CD4-positive, alpha-beta T cell treated with Interleukin-12 subunit alpha and Interleukin-12 subunit beta, for 1 hour (primary cell): ENCODE measurements at regions not wholly inside any gene's neighbourhood (a gene's known extent, or its start where the extent isn't known, plus 50 kb on each side); places are given as distances from the start of the nearest gene placed in this dataset.
"Not testable (repeated sequence)": the region's sequence is repeated elsewhere in the genome, so short reads cannot be mapped to it uniquely, and the experiment has no call there.

Experiments
- DNase-seq: peaks from one replicate; pipeline ENCODE4 v3.0.0-alpha.2; 2020

DNA sequence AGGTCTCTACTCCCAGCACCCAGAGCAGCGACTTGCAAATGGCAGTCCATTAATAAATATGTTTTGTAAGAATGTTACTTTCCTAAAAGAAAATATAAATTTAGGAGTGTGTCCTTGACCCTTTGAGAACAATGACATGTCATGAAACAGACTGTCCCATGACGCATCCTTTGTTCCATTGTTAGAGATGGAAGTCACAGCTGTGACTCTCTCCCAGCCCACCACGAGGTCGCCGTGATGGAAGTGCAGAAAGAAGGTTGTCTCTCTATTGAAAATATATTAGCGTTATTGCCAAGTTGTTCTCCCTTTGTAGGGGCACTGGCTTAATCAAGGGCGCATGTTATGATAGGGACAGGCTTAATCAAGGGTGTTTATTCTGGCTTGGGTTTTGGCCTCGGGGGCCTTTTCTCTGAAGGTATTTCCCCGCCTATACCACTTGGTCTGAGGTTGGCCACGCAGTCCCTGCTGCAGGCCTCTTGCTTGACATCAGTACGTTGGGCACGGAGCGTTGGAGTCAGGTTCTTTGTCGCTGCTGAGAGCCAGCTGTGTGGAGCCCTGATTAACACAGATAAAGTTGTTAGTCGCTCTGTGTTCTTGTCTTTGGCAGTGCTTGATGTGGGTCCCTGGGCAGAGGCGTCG, 126.7 kb upstream of the ZNF536 start:
- no peak for DNase-seq

DNA sequence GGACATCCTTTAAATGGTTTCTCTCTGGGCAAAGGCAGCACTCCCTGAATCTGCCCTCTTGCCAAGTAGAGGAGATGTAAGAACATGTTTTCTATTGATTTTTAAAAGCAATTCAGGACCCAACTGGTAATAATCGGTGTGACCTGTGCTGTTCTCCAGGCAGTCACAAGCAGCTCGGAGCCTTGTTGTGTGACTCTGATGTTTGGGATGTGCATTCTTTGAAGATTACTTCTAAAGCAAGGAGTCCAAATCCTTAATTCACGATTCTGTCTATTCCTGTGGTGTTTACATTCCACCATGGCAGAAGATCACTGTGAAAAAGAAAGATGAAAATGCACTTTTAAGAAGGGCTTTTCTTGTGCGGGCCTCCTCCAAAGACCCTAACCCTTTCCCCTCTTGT, 122.3 kb upstream of the ZNF536 start:
- DNase-seq: no peak

GRCh38 chr19:30252214-30252613, 120.0 kb upstream of the ZNF536 start:
- no peak for DNase-seq

- DNase-seq: no peak
Observed at GRCh38 chr19:30253581-30253996, 118.6 kb upstream of the ZNF536 start.

- no peak for DNase-seq
Observed at GRCh38 chr19:30254158-30254557, 118.0 kb upstream of the ZNF536 start.

DNA sequence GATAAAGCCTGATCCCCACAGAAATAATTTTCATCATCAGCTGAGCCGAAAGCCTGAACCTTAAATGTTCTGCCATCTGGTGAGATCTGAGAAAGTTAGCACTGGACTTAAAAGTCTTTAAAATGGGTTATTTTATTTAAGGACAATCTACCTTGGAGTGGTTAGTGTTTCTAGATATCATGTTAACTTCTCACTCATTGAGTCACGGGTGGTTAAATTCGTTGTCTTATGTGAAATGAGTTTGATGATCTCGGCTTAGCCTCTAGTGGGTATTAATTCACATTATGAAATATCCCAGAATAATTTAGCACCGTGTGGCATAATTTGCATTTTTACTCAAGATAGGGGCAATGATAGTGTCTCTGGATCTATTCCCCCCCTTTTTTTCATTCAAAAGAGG, 117.4 kb upstream of the ZNF536 start:
- DNase-seq: no peak

DNA sequence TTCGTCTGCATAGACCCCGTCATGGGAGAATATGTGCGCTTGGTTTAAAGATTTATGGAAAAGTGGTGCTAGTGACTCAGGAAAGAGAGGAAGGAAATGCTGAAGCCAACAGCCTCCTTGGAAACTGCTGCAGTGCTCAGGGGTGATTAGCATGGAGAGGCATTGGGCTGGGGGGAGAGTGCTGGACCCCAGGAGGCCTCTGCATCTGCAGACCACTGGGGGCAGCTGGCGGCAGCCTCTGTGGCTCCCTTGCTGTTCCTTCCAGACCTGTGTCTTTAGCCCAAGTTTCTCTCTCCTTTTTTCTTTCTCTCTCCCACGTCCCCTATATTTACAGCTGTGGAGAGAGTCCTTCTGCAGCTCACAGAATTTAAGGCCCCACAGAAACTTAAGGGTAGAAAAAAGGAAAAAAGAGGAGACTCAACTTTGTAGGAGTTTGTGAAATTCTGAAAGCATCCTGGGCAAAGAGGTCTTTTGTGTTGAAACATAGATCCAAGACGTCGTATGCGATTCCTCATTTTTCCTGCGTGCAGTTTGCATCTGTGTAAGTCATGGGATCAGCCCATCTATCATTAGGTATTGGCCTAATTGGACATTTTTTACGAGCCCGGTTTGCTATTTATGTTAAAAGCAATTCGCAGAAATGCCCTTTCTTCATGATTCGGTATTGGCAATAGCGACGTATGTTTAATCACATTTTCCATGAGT, 116.2 kb upstream of the ZNF536 start:
- DNase-seq: no peak

- no peak for DNase-seq
Observed at GRCh38 chr19:30256496-30256850, 115.7 kb upstream of the ZNF536 start.

GRCh38 chr19:30263830-30264381, 108.3 kb upstream of the ZNF536 start:
- no peak for DNase-seq

- DNase-seq: not testable (repeated sequence)
Observed at GRCh38 chr19:30265918-30266317, 106.3 kb upstream of the ZNF536 start.

- no peak for DNase-seq
Observed at GRCh38 chr19:30266687-30267086, 105.5 kb upstream of the ZNF536 start.

DNA sequence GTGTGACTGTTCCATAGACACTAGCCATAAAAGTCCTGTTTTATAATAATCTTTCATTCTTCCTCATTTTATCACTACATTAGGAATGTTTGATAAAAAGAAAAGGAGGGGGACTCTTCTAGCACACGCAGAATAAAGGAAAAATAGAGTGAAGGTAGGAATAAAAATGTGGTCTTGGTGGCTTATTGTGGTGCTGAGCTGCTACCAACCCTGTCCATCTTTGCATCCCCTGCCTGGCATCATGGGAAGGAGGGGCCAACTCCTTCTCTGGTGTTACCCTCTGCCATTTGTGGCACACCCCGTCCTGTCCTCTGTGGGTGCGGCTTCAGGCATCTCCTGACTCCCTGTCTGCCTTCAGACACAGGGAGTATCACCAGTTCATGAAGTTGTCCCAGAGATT, 104.9 kb upstream of the ZNF536 start:
- DNase-seq: no peak

- DNase-seq: no peak
Observed at GRCh38 chr19:30268601-30269000, 103.6 kb upstream of the ZNF536 start.

- no peak for DNase-seq
Observed at GRCh38 chr19:30269638-30270037, 102.5 kb upstream of the ZNF536 start.

DNA sequence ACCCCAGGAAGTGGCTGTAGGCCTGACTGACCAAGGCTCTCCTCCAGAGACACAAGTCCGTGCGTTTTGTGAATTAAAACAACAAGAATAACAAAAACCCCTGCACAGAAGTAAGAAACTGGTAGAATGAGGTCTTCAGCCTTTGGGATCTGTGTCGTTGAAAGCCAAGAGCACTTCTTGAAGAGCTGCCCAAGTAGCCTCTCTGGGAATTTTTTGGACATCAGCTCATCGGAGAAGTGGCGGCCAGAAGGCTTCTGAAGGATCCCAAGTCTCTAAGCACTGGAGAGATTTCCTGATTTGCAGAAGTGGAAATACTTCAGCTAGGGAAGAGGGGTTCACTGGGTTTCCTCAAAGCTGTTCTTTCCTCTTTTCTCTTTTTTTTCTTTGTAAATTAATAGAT, 100.4 kb upstream of the ZNF536 start:
- DNase-seq: no peak

DNA sequence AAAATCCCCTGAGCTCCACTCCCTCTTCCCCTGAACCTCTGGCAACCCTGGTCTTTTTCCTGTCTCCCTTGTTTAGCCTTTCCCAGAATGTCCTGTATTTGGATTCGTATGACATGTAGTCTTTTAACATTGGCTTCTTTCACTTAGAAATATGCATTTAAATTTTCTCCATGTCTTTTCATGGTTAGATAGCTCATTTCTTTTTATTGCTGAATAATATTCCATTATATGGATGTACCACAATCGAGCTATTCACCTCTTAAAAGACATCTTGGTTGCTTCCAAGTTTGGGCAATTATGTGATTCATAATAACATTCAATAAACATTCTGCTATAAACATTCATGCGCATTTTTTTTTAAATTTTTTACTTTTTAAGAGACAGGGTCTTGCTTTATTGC, 99.6 kb upstream of the ZNF536 start:
- no peak for DNase-seq

- DNase-seq: no peak
Observed at GRCh38 chr19:30273184-30273583, 99.0 kb upstream of the ZNF536 start.

DNA sequence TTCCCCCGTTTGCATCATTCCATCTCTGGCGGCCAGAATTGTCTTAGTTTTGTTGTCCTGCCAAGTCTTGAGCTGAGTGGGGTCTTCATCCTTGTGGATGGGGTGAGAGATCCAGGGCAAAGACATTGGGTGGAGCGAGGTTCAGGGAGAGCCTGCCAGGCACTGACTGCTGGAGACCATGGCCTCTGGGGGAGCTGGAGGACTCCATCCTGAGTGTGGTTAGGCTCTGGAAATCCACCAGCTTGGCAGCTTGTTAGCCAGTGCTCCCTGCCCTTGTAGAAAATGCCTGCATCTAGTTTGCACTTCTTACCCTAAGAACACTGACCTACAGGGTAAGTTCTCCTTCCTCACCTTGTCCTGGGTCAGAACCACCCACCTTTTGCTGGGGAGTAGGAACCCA, 97.2 kb upstream of the ZNF536 start:
- no peak for DNase-seq

DNA sequence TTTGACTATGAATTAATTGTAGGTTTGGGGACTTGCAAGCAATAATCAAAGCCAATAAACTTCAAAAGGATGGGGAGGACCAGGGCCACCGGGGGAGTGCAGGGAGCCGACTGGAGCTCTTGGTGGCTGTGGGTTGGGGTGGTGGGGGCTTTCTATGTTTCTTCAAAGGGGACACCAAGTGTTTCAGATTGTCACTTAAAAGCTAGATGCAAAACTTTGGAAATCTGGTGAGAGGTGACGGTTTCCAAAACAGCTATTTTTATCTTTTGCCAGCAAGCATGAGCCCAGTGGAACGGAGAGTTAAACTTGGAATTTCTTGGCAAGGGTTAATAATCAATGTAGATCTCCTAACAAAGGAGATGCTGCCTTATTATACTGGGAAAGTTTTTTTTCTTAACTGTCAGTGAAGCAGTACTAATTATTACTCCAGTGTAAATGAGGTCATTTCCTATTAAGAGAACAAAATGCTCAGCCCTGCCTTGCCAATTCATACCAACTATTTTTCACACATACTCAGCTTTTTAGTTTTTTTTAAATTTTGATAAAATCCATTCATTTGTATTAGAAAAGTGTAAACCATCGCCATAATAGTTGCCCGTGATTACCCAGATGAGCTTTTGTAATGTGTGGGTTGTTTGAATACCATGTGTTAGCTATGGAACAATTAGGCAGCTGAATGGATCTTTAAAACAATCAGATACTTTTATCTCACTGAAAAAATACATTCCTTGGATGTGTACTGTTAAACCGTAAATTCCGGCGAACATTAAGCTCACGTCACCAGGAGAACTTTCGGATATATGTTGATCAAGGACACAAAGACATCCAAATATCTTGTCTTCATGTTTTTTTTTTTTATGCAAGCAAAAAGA, 95.9 kb upstream of the ZNF536 start:
- no peak for DNase-seq

- no peak for DNase-seq
Observed at GRCh38 chr19:30276883-30277280, 95.3 kb upstream of the ZNF536 start.

DNA sequence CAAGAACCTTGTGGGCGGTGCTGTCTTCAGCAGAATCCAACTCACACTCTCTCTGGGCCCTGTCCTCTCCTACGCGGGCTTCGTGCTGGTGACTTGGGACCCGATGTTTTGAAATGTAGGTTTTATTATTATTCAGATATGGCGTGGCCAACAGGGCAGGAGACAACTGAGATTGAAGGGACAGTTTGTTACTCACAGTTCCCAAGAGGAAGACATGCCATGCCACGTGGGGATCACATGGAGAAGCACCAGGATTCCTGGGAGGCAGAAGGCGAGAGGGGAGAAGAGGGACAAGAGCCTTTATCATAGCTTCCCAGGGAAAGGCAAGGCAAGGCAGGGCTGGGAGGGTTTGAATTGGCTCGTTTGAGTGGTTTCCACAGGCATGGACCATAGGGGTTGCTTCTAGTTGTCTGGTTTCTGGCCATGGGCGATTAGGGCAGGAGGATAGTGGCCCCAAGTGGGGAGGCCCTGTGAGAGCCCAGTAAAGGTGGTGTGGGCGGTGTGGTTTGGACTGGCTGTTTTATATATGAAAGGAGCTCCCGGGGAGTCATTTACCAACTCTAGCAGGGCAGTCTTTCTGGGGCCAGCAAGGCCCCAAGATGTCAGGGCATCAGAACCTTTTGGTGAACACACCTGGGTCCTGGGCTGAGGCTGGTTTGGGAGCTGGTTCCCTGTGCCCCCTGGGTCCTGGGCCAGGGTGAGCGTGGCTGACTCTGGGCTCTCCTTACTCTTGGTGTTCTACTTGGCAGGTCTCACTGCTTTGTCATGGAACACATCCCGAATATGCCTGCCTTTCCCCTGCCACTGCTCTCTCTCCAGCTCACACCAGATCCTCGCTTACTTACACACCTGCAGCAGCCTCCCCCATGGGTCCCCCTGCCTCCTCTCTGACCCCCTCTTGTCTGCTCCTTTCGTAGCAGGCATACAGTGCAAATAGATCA, 94.0 kb upstream of the ZNF536 start:
- no peak for DNase-seq

GRCh38 chr19:30278882-30279254, 93.3 kb upstream of the ZNF536 start:
- no peak for DNase-seq

DNA sequence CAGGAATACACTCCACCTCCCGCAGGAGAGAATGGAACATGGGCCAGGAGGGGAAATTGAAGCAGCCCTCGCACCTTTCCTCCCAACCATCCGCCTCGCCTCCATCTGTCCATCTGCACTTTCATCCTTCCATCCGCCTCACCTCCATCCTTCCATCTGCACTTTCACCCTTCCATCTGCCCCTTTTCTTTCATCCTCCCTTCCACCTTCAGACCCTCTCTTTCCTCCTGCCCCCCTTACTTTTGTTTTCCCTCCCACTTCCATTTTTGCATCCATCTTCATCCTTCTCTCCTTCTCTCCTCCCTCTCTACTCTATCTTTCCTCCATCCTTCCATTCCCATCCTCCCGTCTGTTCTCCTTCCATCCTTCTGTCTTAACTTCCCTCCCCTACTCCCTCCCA, 92.2 kb upstream of the ZNF536 start:
- DNase-seq: no peak
